ENCODE measurements at regions not wholly inside any gene's neighbourhood (a gene's known extent, or its start where the extent isn't known, plus 50 kb on each side); places are given as distances from the start of the nearest gene placed in this dataset.

DNA sequence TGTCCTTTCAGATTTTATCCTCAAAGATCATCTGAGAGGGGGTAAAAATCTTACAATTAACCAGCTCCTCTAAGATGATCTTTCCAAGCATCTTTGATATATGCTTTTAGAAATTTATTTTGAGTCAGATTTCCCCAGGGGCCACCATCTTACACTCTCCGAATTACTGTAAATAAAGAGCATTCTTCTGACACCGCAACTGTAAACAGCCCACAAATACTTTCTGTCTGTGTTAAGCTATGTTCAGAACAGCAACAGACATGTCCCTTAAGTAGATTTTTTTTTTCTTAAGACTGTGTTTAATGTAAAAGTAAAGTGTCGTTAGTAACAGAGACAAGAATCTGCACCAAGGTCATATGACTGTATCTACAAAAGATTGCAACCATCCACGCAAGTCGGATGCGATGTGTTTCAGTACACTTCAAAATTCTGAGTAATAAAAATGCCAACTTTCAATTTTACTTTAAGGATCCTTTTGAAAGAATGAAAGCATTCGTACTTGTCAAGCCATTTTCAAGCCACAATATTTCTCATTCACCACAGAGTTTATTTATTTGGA, 159.0 kb upstream of the KCNH8 start:
- TF ChIP-seq, protein P1, sequence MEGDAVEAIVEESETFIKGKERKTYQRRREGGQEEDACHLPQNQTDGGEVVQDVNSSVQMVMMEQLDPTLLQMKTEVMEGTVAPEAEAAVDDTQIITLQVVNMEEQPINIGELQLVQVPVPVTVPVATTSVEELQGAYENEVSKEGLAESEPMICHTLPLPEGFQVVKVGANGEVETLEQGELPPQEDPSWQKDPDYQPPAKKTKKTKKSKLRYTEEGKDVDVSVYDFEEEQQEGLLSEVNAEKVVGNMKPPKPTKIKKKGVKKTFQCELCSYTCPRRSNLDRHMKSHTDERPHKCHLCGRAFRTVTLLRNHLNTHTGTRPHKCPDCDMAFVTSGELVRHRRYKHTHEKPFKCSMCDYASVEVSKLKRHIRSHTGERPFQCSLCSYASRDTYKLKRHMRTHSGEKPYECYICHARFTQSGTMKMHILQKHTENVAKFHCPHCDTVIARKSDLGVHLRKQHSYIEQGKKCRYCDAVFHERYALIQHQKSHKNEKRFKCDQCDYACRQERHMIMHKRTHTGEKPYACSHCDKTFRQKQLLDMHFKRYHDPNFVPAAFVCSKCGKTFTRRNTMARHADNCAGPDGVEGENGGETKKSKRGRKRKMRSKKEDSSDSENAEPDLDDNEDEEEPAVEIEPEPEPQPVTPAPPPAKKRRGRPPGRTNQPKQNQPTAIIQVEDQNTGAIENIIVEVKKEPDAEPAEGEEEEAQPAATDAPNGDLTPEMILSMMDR (conservative IDR thresholded peaks at IDR 0.05; ENCODE audit: low read depth, low read length): no peak
- TF ChIP-seq EZH2 (IDR thresholded peaks at IDR 0.05; ENCODE audit: borderline replicate concordance, low read depth, low read length, poor library complexity, severe bottlenecking): no peak
